ENCODE measurements at regions not wholly inside any gene's neighbourhood (a gene's known extent, or its start where the extent isn't known, plus 50 kb on each side); places are given as distances from the start of the nearest gene placed in this dataset.

- Histone ChIP-seq H3K27me3 (ENCODE audit: control insufficient read depth in 1 of 2, insufficient read depth in 2 of 2, low read length in 2 of 2) (no peaks in the 10 kb centered on the region), H3K9me3 (ENCODE audit: control insufficient read depth in 2 of 2, insufficient read depth in 1 of 2, low read depth in 1 of 2, low read length in 1 of 2) (no peaks in the 10 kb centered on the region), H3K4me3 (ENCODE audit: low read depth in 1 of 2, low read length in 2 of 2) (no peak overlapping the region), H3K27ac (ENCODE audit: low read depth in 2 of 2, low read length in 1 of 2) (no peak overlapping the region), H3K4me1 (ENCODE audit: control insufficient read depth in 2 of 2, insufficient read depth in 2 of 2, low read length in 1 of 2) (peaks cover 0 to 3% of the 10 kb centered on the region in 2 donors), H3K36me3 (ENCODE audit: control insufficient read depth in 2 of 2, insufficient read depth in 2 of 2, low read length in 1 of 2) (no peaks in the 10 kb centered on the region)
- 78 to 80% methylated on average over 3 of the region's 3 CpGs for WGBS, 2 donors
These were observed 384.9 kb downstream of the KCNRG start for GRCh38 chr13:50400035-50400726.

GRCh38 chr13:50401049-50401505 is 385.8 kb downstream of the KCNRG start:
- WGBS, 2 donors: 46 to 64% methylated on average over 1 of the region's 1 CpG

GRCh38 chr13:50401721-50402465 is 386.6 kb downstream of the KCNRG start:
- no peaks in the 10 kb centered on the region for H3K9me3 ChIP-seq (ENCODE audit: control insufficient read depth in 2 of 2, insufficient read depth in 1 of 2, low read depth in 1 of 2, low read length in 1 of 2)
- no peaks in the 10 kb centered on the region for H3K27me3 ChIP-seq (ENCODE audit: control insufficient read depth in 1 of 2, insufficient read depth in 2 of 2, low read length in 2 of 2)
- 82 to 84% methylated on average over 3 of the region's 3 CpGs for WGBS, 2 donors
- no peaks in the 10 kb centered on the region for H3K4me1 ChIP-seq (ENCODE audit: control insufficient read depth in 2 of 2, insufficient read depth in 2 of 2, low read length in 1 of 2)
- H3K36me3 ChIP-seq (ENCODE audit: control insufficient read depth in 2 of 2, insufficient read depth in 2 of 2, low read length in 1 of 2): no peaks in the 10 kb centered on the region
- H3K4me3 ChIP-seq (ENCODE audit: low read depth in 1 of 2, low read length in 2 of 2): no peak overlapping the region
- no peak overlapping the region for H3K27ac ChIP-seq (ENCODE audit: low read depth in 2 of 2, low read length in 1 of 2)

More at GRCh38 chr13:50401049-50401505, 385.8 kb downstream of the KCNRG start:
- Histone ChIP-seq H3K36me3 (ENCODE audit: control insufficient read depth in 2 of 2, insufficient read depth in 2 of 2, low read length in 1 of 2) (no peaks in the 10 kb centered on the region), H3K9me3 (ENCODE audit: control insufficient read depth in 2 of 2, insufficient read depth in 1 of 2, low read depth in 1 of 2, low read length in 1 of 2) (no peaks in the 10 kb centered on the region), H3K27me3 (ENCODE audit: control insufficient read depth in 1 of 2, insufficient read depth in 2 of 2, low read length in 2 of 2) (no peaks in the 10 kb centered on the region), H3K4me3 (ENCODE audit: low read depth in 1 of 2, low read length in 2 of 2) (no peak overlapping the region), H3K4me1 (ENCODE audit: control insufficient read depth in 2 of 2, insufficient read depth in 2 of 2, low read length in 1 of 2) (peaks cover 0 to 3% of the 10 kb centered on the region in 2 donors), H3K27ac (ENCODE audit: low read depth in 2 of 2, low read length in 1 of 2) (no peak overlapping the region)

GRCh38 chr13:50403311-50403710 is 388.1 kb downstream of the KCNRG start:
- no peaks in the 10 kb centered on the region for H3K27me3 ChIP-seq (ENCODE audit: control insufficient read depth in 1 of 2, insufficient read depth in 2 of 2, low read length in 2 of 2)
- H3K4me3 ChIP-seq (ENCODE audit: low read depth in 1 of 2, low read length in 2 of 2): no peak overlapping the region
- no peak overlapping the region for H3K27ac ChIP-seq (ENCODE audit: low read depth in 2 of 2, low read length in 1 of 2)
- no peaks in the 10 kb centered on the region for H3K4me1 ChIP-seq (ENCODE audit: control insufficient read depth in 2 of 2, insufficient read depth in 2 of 2, low read length in 1 of 2)
- WGBS, 2 donors: 28 to 30% methylated on average over 1 of the region's 1 CpG
- no peaks in the 10 kb centered on the region for H3K9me3 ChIP-seq (ENCODE audit: control insufficient read depth in 2 of 2, insufficient read depth in 1 of 2, low read depth in 1 of 2, low read length in 1 of 2)
- H3K36me3 ChIP-seq (ENCODE audit: control insufficient read depth in 2 of 2, insufficient read depth in 2 of 2, low read length in 1 of 2): no peaks in the 10 kb centered on the region

GRCh38 chr13:50404116-50404515 is 388.9 kb downstream of the KCNRG start:
- WGBS, 2 donors: 89% methylated on average over 3 of the region's 3 CpGs
- no peaks in the 10 kb centered on the region for H3K27me3 ChIP-seq (ENCODE audit: control insufficient read depth in 1 of 2, insufficient read depth in 2 of 2, low read length in 2 of 2)
- no peaks in the 10 kb centered on the region for H3K36me3 ChIP-seq (ENCODE audit: control insufficient read depth in 2 of 2, insufficient read depth in 2 of 2, low read length in 1 of 2)
- H3K4me1 ChIP-seq (ENCODE audit: control insufficient read depth in 2 of 2, insufficient read depth in 2 of 2, low read length in 1 of 2): no peaks in the 10 kb centered on the region
- H3K9me3 ChIP-seq (ENCODE audit: control insufficient read depth in 2 of 2, insufficient read depth in 1 of 2, low read depth in 1 of 2, low read length in 1 of 2): no peaks in the 10 kb centered on the region
- H3K4me3 ChIP-seq (ENCODE audit: low read depth in 1 of 2, low read length in 2 of 2): no peak overlapping the region
- H3K27ac ChIP-seq (ENCODE audit: low read depth in 2 of 2, low read length in 1 of 2): no peak overlapping the region

GRCh38 chr13:50404769-50405168 is 389.5 kb downstream of the KCNRG start:
- Histone ChIP-seq H3K9me3 (ENCODE audit: control insufficient read depth in 2 of 2, insufficient read depth in 1 of 2, low read depth in 1 of 2, low read length in 1 of 2) (no peaks in the 10 kb centered on the region), H3K4me1 (ENCODE audit: control insufficient read depth in 2 of 2, insufficient read depth in 2 of 2, low read length in 1 of 2) (no peaks in the 10 kb centered on the region), H3K36me3 (ENCODE audit: control insufficient read depth in 2 of 2, insufficient read depth in 2 of 2, low read length in 1 of 2) (no peaks in the 10 kb centered on the region), H3K27me3 (ENCODE audit: control insufficient read depth in 1 of 2, insufficient read depth in 2 of 2, low read length in 2 of 2) (no peaks in the 10 kb centered on the region), H3K27ac (ENCODE audit: low read depth in 2 of 2, low read length in 1 of 2) (no peak overlapping the region), H3K4me3 (ENCODE audit: low read depth in 1 of 2, low read length in 2 of 2) (no peak overlapping the region)
- 83 to 93% methylated on average over 1 of the region's 1 CpG for WGBS, 2 donors

GRCh38 chr13:50406831-50407230 is 391.6 kb downstream of the KCNRG start:
- WGBS, 2 donors: 94 to 96% methylated on average over 3 of the region's 3 CpGs
- Histone ChIP-seq H3K36me3 (ENCODE audit: control insufficient read depth in 2 of 2, insufficient read depth in 2 of 2, low read length in 1 of 2) (no peaks in the 10 kb centered on the region), H3K4me3 (ENCODE audit: low read depth in 1 of 2, low read length in 2 of 2) (no peak overlapping the region)

GRCh38 chr13:50408068-50408467 is 392.8 kb downstream of the KCNRG start:
- WGBS, 2 donors: 67 to 72% methylated on average over 3 of the region's 3 CpGs
- Histone ChIP-seq H3K4me1 (ENCODE audit: control insufficient read depth in 2 of 2, insufficient read depth in 2 of 2, low read length in 1 of 2) (no peaks in the 10 kb centered on the region), H3K27ac (ENCODE audit: low read depth in 2 of 2, low read length in 1 of 2) (no peak overlapping the region), H3K9me3 (ENCODE audit: control insufficient read depth in 2 of 2, insufficient read depth in 1 of 2, low read depth in 1 of 2, low read length in 1 of 2) (no peaks in the 10 kb centered on the region), H3K27me3 (ENCODE audit: control insufficient read depth in 1 of 2, insufficient read depth in 2 of 2, low read length in 2 of 2) (no peaks in the 10 kb centered on the region), H3K4me3 (ENCODE audit: low read depth in 1 of 2, low read length in 2 of 2) (no peak overlapping the region), H3K36me3 (ENCODE audit: control insufficient read depth in 2 of 2, insufficient read depth in 2 of 2, low read length in 1 of 2) (no peaks in the 10 kb centered on the region)

More at GRCh38 chr13:50406831-50407230, 391.6 kb downstream of the KCNRG start:
- Histone ChIP-seq H3K9me3 (ENCODE audit: control insufficient read depth in 2 of 2, insufficient read depth in 1 of 2, low read depth in 1 of 2, low read length in 1 of 2) (no peaks in the 10 kb centered on the region), H3K4me1 (ENCODE audit: control insufficient read depth in 2 of 2, insufficient read depth in 2 of 2, low read length in 1 of 2) (no peaks in the 10 kb centered on the region), H3K27me3 (ENCODE audit: control insufficient read depth in 1 of 2, insufficient read depth in 2 of 2, low read length in 2 of 2) (no peaks in the 10 kb centered on the region), H3K27ac (ENCODE audit: low read depth in 2 of 2, low read length in 1 of 2) (no peak overlapping the region)

- WGBS, 2 donors: 89% methylated on average over 2 of the region's 2 CpGs
- no peaks in the 10 kb centered on the region for H3K9me3 ChIP-seq (ENCODE audit: control insufficient read depth in 2 of 2, insufficient read depth in 1 of 2, low read depth in 1 of 2, low read length in 1 of 2)
- H3K4me3 ChIP-seq (ENCODE audit: low read depth in 1 of 2, low read length in 2 of 2): no peak overlapping the region
- H3K36me3 ChIP-seq (ENCODE audit: control insufficient read depth in 2 of 2, insufficient read depth in 2 of 2, low read length in 1 of 2): no peaks in the 10 kb centered on the region
- no peaks in the 10 kb centered on the region for H3K4me1 ChIP-seq (ENCODE audit: control insufficient read depth in 2 of 2, insufficient read depth in 2 of 2, low read length in 1 of 2)
- no peaks in the 10 kb centered on the region for H3K27me3 ChIP-seq (ENCODE audit: control insufficient read depth in 1 of 2, insufficient read depth in 2 of 2, low read length in 2 of 2)
- no peak overlapping the region for H3K27ac ChIP-seq (ENCODE audit: low read depth in 2 of 2, low read length in 1 of 2)
These were observed 394.0 kb downstream of the KCNRG start for GRCh38 chr13:50409220-50409619.
